Endometrium (tissue), 2 donors: ENCODE measurements at regions not wholly inside any gene's neighbourhood (a gene's known extent, or its start where the extent isn't known, plus 50 kb on each side); places are given as distances from the start of the nearest gene placed in this dataset.
"Not testable (repeated sequence)": the region's sequence is repeated elsewhere in the genome, so short reads cannot be mapped to it uniquely, and the experiment has no call there.

ENCODE experiments used
- FAIRE-seq: peaks from 2 replicates; lab custom pipeline; 2012; peaks lifted over from hg19 to GRCh38; lab: Jason Lieb, UNC
- donor health status: control.
- donor health status: control.

GRCh38 chr16:13336907-13337881, 435.8 kb downstream of the SHISA9 start:
- not testable (repeated sequence) for FAIRE-seq

GRCh38 chr16:13338044-13338443, 436.6 kb downstream of the SHISA9 start:
- no peak for FAIRE-seq

GRCh38 chr16:13342675-13343074, 441.3 kb downstream of the SHISA9 start:
- FAIRE-seq: no peak

GRCh38 chr16:13344001-13344400, 442.6 kb downstream of the SHISA9 start:
- no peak for FAIRE-seq

GRCh38 chr16:13348416-13348815, 447.0 kb downstream of the SHISA9 start:
- no peak for FAIRE-seq

- FAIRE-seq: no peak
Observed at GRCh38 chr16:13350000-13350399, 448.6 kb downstream of the SHISA9 start.

GRCh38 chr16:13351181-13351580, 449.8 kb downstream of the SHISA9 start:
- FAIRE-seq: no peak

GRCh38 chr16:13351601-13352217, 450.3 kb downstream of the SHISA9 start:
- FAIRE-seq: no peak

- FAIRE-seq: not testable (repeated sequence)
Observed at GRCh38 chr16:13352796-13353195, 451.4 kb downstream of the SHISA9 start.

- not testable (repeated sequence) for FAIRE-seq
Observed at GRCh38 chr16:13357842-13358241, 456.4 kb downstream of the SHISA9 start.

- no peak for FAIRE-seq
Observed at GRCh38 chr16:13359835-13360234, 458.4 kb downstream of the SHISA9 start.

- FAIRE-seq: no peak
Observed at GRCh38 chr16:13372421-13372820, 471.0 kb downstream of the SHISA9 start.

GRCh38 chr16:13376174-13376573, 474.8 kb downstream of the SHISA9 start:
- FAIRE-seq: no peak

GRCh38 chr16:13377143-13377542, 475.7 kb downstream of the SHISA9 start:
- no peak for FAIRE-seq

- no peak for FAIRE-seq
Observed at GRCh38 chr16:13378151-13378550, 476.8 kb downstream of the SHISA9 start.

GRCh38 chr16:13379266-13379665, 477.9 kb downstream of the SHISA9 start:
- FAIRE-seq: no peak

- FAIRE-seq: not testable (repeated sequence)
Observed at GRCh38 chr16:13385156-13386040, 484.0 kb downstream of the SHISA9 start.

GRCh38 chr16:13390093-13390985, 488.9 kb downstream of the SHISA9 start:
- no peak for FAIRE-seq

GRCh38 chr16:13390986-13391305, 489.5 kb downstream of the SHISA9 start:
- FAIRE-seq: no peak

GRCh38 chr16:13391337-13391736, 489.9 kb downstream of the SHISA9 start:
- FAIRE-seq: no peak

GRCh38 chr16:13392341-13392740, 490.9 kb downstream of the SHISA9 start:
- FAIRE-seq: no peak
